H1 (cell line): ENCODE measurements at regions not wholly inside any gene's neighbourhood (a gene's known extent, or its start where the extent isn't known, plus 50 kb on each side); places are given as distances from the start of the nearest gene placed in this dataset.

Source experiments
- CTCF ChIA-PET: fragments of 300-600 bp; sonication (Branson Sonifier 250); formaldehyde crosslinking; loops from one replicate; lab custom pipeline; 2021; ENCODE audit not compliant: partially characterized antibody; lab: Charles Lee
- POLR2A ChIA-PET: fragments of 300-600 bp; sonication (Branson Sonifier 250); formaldehyde crosslinking; loops from one replicate; lab custom pipeline; 2021; ENCODE audit warnings: inconsistent platforms; ENCODE audit not compliant: partially characterized antibody; lab: Charles Lee
- DNase-seq, 2 experiments: peaks; one replicate each; pipeline versions ENCODE4 v3.0.0 to v3.0.0-alpha.2; 2010 to 2022; ENCODE audit warnings: low spot score in 2 of 2, low read depth in 1 of 2, mixed read lengths in 1 of 2
- FAIRE-seq: peaks from 2 replicates; lab custom pipeline; 2011; peaks lifted over from hg19 to GRCh38; lab: Jason Lieb, UNC
- H2AFZ ChIP-seq: 2 replicates; pipeline ENCODE4 v1.8.1; 2012; ENCODE audit warnings: low read length, inconsistent platforms
- H2AK5ac ChIP-seq: 2 replicates; pipeline ENCODE4 v1.6.1; 2013; ENCODE audit warnings: low read depth, low read length
- H2BK120ac ChIP-seq: replicated peaks from 2 replicates; pipeline ENCODE3; 2013; ENCODE audit warnings: low read depth, low read length, inconsistent platforms
- H2BK12ac ChIP-seq: 2 replicates; pipeline ENCODE4 v1.6.1; 2013; ENCODE audit warnings: low read depth, low read length
- H2BK15ac ChIP-seq: 2 replicates; pipeline ENCODE4 v1.6.1; 2013; ENCODE audit warnings: low read length
- H2BK20ac ChIP-seq: 2 replicates; pipeline ENCODE4 v1.6.1; 2013; ENCODE audit warnings: low read length
- H2BK5ac ChIP-seq: 2 replicates; pipeline ENCODE4 v1.6.1; 2013; ENCODE audit warnings: low read depth, low read length
- H3K14ac ChIP-seq: 2 replicates; pipeline ENCODE4 v1.6.1; 2013; ENCODE audit warnings: inconsistent platforms; ENCODE audit not compliant: insufficient read length
- H3K18ac ChIP-seq: 2 replicates; pipeline ENCODE4 v1.6.1; 2013; ENCODE audit warnings: low read length; ENCODE audit errors: extremely low read depth
- H3K23ac ChIP-seq: 2 replicates; pipeline ENCODE4 v1.6.1; 2013; ENCODE audit warnings: inconsistent platforms; ENCODE audit not compliant: insufficient read length
- H3K23me2 ChIP-seq: 2 replicates; pipeline ENCODE4 v1.6.1; 2013; ENCODE audit warnings: low read depth, low read length
- H3K27ac ChIP-seq: 2 replicates; pipeline ENCODE4 v1.6.1; 2011; ENCODE audit warnings: low read depth, low read length, inconsistent platforms
- H3K27me3 ChIP-seq, 4 experiments: replicated peaks in 1 of 4; 1 replicate in 1 of 4; 2 replicates in 3 of 4; pipeline versions ENCODE4 v1.6.1 to v1.8.1; 2011 to 2013; ENCODE audit warnings: low read length in 3 of 4, mild to moderate bottlenecking in 3 of 4, inconsistent platforms in 2 of 4, mixed read lengths in 2 of 4, moderate library complexity in 1 of 4; ENCODE audit not compliant: control insufficient read depth in 3 of 4, insufficient read depth in 3 of 4; ENCODE audit errors: extremely low read depth in 1 of 4
- H3K36me3 ChIP-seq, 4 experiments: 2 replicates each; pipeline versions ENCODE4 v1.6.1 to v1.8.1; 2011 to 2013; ENCODE audit warnings: mild to moderate bottlenecking in 4 of 4, low read length in 3 of 4, moderate library complexity in 2 of 4, control low read depth in 1 of 4, inconsistent platforms in 1 of 4; ENCODE audit not compliant: insufficient read depth in 4 of 4, control insufficient read depth in 2 of 4
- H3K4ac ChIP-seq: replicated peaks from 2 replicates; pipeline ENCODE3; 2013; ENCODE audit warnings: low read length, low read depth, mixed read lengths, inconsistent platforms; ENCODE audit not compliant: insufficient read length
- H3K4me1 ChIP-seq, 4 experiments: replicated peaks in 1 of 4; 1 replicate in 1 of 4; 2 replicates in 3 of 4; pipeline versions ENCODE4 v1.6.1 to v1.8.1; 2011 to 2013; ENCODE audit warnings: low read length in 3 of 4, inconsistent platforms in 2 of 4, mixed read lengths in 1 of 4; ENCODE audit not compliant: insufficient read depth in 4 of 4, control insufficient read depth in 3 of 4
- H3K4me2 ChIP-seq, 2 experiments: 2 replicates each; pipeline versions ENCODE4 v1.6.1 to v1.8.1; 2011 to 2013; ENCODE audit warnings: low read depth in 2 of 2, low read length in 2 of 2, control low read depth in 1 of 2, inconsistent platforms in 1 of 2, mild to moderate bottlenecking in 1 of 2; ENCODE audit not compliant: insufficient read depth in 1 of 2
- H3K4me3 ChIP-seq, 4 experiments: fragments of 200-600, 300-600 bp in 1 of 4; sonication (generic), shearing (Covaris generic), sonication (Bioruptor Twin) in 1 of 4; 2 replicates each; pipeline versions ENCODE4 v1.5.1 to v1.8.1; 2011 to 2016; ENCODE audit warnings: low read length in 4 of 4, low read depth in 3 of 4, control low read depth in 2 of 4, inconsistent platforms in 2 of 4, mild to moderate bottlenecking in 2 of 4, mixed read lengths in 1 of 4, moderate library complexity in 1 of 4; ENCODE audit not compliant: insufficient read depth in 2 of 4; ENCODE audit errors: extremely low read depth in 1 of 4
- H3K56ac ChIP-seq: replicated peaks from 2 replicates; pipeline ENCODE3; 2013; ENCODE audit warnings: low read depth, mild to moderate bottlenecking, mixed read lengths, low read length, inconsistent platforms; ENCODE audit not compliant: insufficient read length
- H3K79me1 ChIP-seq: 2 replicates; pipeline ENCODE4 v1.6.1; 2013; ENCODE audit warnings: low read depth, low read length, control low read depth
- H3K79me2 ChIP-seq, 2 experiments: 2 replicates each; pipeline versions ENCODE4 v1.6.1 to v1.8.1; 2012 to 2013; ENCODE audit warnings: low read length in 2 of 2, mild to moderate bottlenecking in 2 of 2, inconsistent platforms in 1 of 2; ENCODE audit not compliant: insufficient read depth in 2 of 2, control insufficient read depth in 1 of 2
- H3K9ac ChIP-seq, 4 experiments: replicated peaks in 1 of 4; 1 replicate in 1 of 4; 2 replicates in 3 of 4; pipeline versions ENCODE4 v1.6.1 to v1.8.1; 2011 to 2013; ENCODE audit warnings: low read depth in 3 of 4, low read length in 3 of 4, control low read depth in 2 of 4, mild to moderate bottlenecking in 2 of 4, moderate library complexity in 2 of 4, inconsistent platforms in 1 of 4; ENCODE audit errors: extremely low read depth in 1 of 4
- H3K9me3 ChIP-seq, 2 experiments: 2 replicates each; pipeline versions ENCODE4 v1.6.1 to v1.8.1; 2012 to 2013; ENCODE audit warnings: mild to moderate bottlenecking in 2 of 2, moderate library complexity in 2 of 2, control low read depth in 1 of 2, inconsistent platforms in 1 of 2, low read depth in 1 of 2, low read length in 1 of 2, mixed read lengths in 1 of 2; ENCODE audit not compliant: insufficient read depth in 2 of 2
- H4K20me1 ChIP-seq, 2 experiments: replicated peaks in 1 of 2; 2 replicates each; pipeline versions ENCODE3 to v1.8.1; 2011 to 2013; ENCODE audit warnings: inconsistent platforms in 2 of 2, low read length in 2 of 2, mild to moderate bottlenecking in 1 of 2; ENCODE audit not compliant: insufficient read depth in 2 of 2, control insufficient read depth in 1 of 2
- H4K5ac ChIP-seq: 2 replicates; pipeline ENCODE4 v1.6.1; 2013; ENCODE audit warnings: low read length, low read depth, mixed read lengths, inconsistent platforms; ENCODE audit not compliant: insufficient read length
- H4K8ac ChIP-seq: 2 replicates; pipeline ENCODE4 v1.8.0; 2013; ENCODE audit warnings: mild to moderate bottlenecking, moderate library complexity, low read length, inconsistent platforms; ENCODE audit not compliant: insufficient read depth; ENCODE audit errors: extremely low read depth
- H4K91ac ChIP-seq: replicated peaks from 2 replicates; pipeline ENCODE3; 2013; ENCODE audit warnings: low read length, mixed read lengths, inconsistent platforms; ENCODE audit not compliant: insufficient read length
- ASH2L ChIP-seq: fragments of 200-600, 300-600 bp; sonication (generic); IDR thresholded peaks from one replicate; pipeline ENCODE4 v1.7.1; 2017; ENCODE audit warnings: low read length
- GABPA ChIP-seq: IDR thresholded peaks from 2 replicates; pipeline ENCODE4 v1.6.1; 2011; ENCODE audit warnings: mild to moderate bottlenecking, low read length, moderate library complexity, borderline replicate concordance; ENCODE audit not compliant: insufficient read depth
- HDAC6 ChIP-seq: IDR thresholded peaks from one replicate; pipeline ENCODE4 v1.7.1; 2012; ENCODE audit warnings: low read depth, mild to moderate bottlenecking, inconsistent platforms, low read length, moderate library complexity
- MAFK ChIP-seq: IDR thresholded peaks from 2 replicates; pipeline ENCODE4 v1.6.1; 2012; ENCODE audit warnings: low read depth, mild to moderate bottlenecking, improper control_type of control experiment, low read length
- RAD21 ChIP-seq, 2 experiments: IDR thresholded peaks in 1 of 2; conservative IDR thresholded peaks in 1 of 2; 2 replicates each; pipeline ENCODE4 v1.6.1; 2011; ENCODE audit warnings: low read depth in 2 of 2, low read length in 2 of 2, improper control_type of control experiment in 1 of 2, inconsistent platforms in 1 of 2, mild to moderate bottlenecking in 1 of 2, moderate library complexity in 1 of 2
- SIRT6 ChIP-seq: IDR thresholded peaks from one replicate; pipeline ENCODE4 v1.7.1; 2012; ENCODE audit warnings: low read length, inconsistent platforms
- TEAD4 ChIP-seq: IDR thresholded peaks from 2 replicates; pipeline ENCODE4 v1.6.1; 2012; ENCODE audit warnings: low read depth, low read length, inconsistent platforms, mixed read lengths
- ZNF274 ChIP-seq: IDR thresholded peaks from 2 replicates; pipeline ENCODE4 v1.7.0; 2012; ENCODE audit warnings: low read length, borderline replicate concordance; ENCODE audit errors: extremely low read depth
- WGBS, 2 experiments: shearing (Covaris generic) in 1 of 2; methylation state at CpG; one replicate each; pipeline versions ENCODE4 v1.1.6 to v1.1.7; 2013 to 2015; ENCODE audit warnings: low lambda C conversion rate in 2 of 2, mixed read lengths in 2 of 2, inconsistent platforms in 1 of 2, low coverage in 1 of 2, missing lambda C conversion rate in 1 of 2; ENCODE audit not compliant: insufficient replicate concordance in 2 of 2, insufficient coverage in 1 of 2, insufficient read length in 1 of 2; ENCODE audit errors: extremely low coverage in 1 of 2, missing lambda C conversion rate in 1 of 2; 5-methylcytosine and 5-hydroxymethylcytosine counted together

DNA sequence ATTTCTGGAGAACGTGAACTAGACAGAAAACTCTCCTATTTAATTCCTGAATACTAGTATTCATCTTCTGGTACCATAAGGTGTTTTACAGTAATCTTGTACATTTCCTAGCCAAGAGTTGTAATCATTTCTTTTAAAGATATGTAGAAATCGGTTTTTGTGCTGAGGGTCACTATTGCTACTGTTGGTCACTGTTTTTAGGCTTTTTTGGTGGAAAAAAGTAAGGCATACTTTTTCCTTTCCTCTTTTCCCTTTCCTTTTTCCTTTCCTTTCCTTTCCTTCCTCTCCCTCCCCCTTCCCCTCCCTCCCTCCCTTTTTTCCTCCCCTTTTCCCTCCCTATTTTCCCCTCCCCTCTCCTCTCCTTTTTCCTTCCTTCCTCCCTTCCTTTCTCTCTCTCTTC is 706.4 kb upstream of the GOT2 start:
- Histone ChIP-seq H3K27me3 (no peaks in the 10 kb centered on the region), H3K14ac (no peak overlapping the region), H3K18ac (no peak overlapping the region), H2BK12ac (no peak overlapping the region), H3K4me2 (no peak overlapping the region), H3K4ac (no peak overlapping the region), H4K91ac (no peak overlapping the region), H3K79me2 (no peaks in the 10 kb centered on the region), H3K36me3 (no peaks in the 10 kb centered on the region), H3K23ac (no peak overlapping the region), H4K8ac (no peak overlapping the region), H2BK5ac (no peak overlapping the region), H2BK120ac (no peak overlapping the region), H3K4me1 (no peaks in the 10 kb centered on the region), H3K4me3 (no peak overlapping the region), H2AK5ac (no peak overlapping the region), H2BK15ac (no peak overlapping the region), H3K9ac (no peak overlapping the region), H2AFZ (no peak overlapping the region), H3K56ac (no peak overlapping the region), H3K9me3 (no peaks in the 10 kb centered on the region), H2BK20ac (no peak overlapping the region), H3K23me2 (no peaks in the 10 kb centered on the region), H4K5ac (no peak overlapping the region), H3K27ac (no peak overlapping the region), H4K20me1 (no peaks in the 10 kb centered on the region), H3K79me1 (no peaks in the 10 kb centered on the region)
- no peak for FAIRE-seq
- no peak for DNase-seq
- TF ChIP-seq HDAC6, result no peak
- no peak for TF ChIP-seq TEAD4
- no peak for TF ChIP-seq SIRT6
- no peak for TF ChIP-seq ASH2L
- TF ChIP-seq RAD21 (IDR thresholded peaks at IDR 0.05 in 1 of 2, conservative IDR thresholded peaks at IDR 0.05 in 1 of 2; ENCODE audit: low read depth in 2 of 2, low read length in 2 of 2), result no peak
- no peak for TF ChIP-seq ZNF274
- no peak for TF ChIP-seq MAFK
- TF ChIP-seq GABPA, result no peak
- POLR2A ChIA-PET, result no interaction called here
- CTCF ChIA-PET, result no interaction called here
- 88% methylated on average over 2 of the region's 2 CpGs; no CpG with 5 or more reads in 1 of the 2 experiments for WGBS, 2 experiments
